SK-N-SH treated with all-trans-retinoic acid at 6 μM for 48 hours (cell line): ENCODE measurements at regions not wholly inside any gene's neighbourhood (a gene's known extent, or its start where the extent isn't known, plus 50 kb on each side); places are given as distances from the start of the nearest gene placed in this dataset.

ENCODE experiments used
- ATAC-seq: fragments of 200-7000 bp; cut with Tn5 transposase; 3 replicates; pipeline ENCODE4 v1.9.1; 2020; ENCODE audit warnings: mild to moderate bottlenecking, moderate library complexity
- ARNTL ChIP-seq: fragments of 450-650 bp; formaldehyde crosslinking; IDR thresholded peaks from 2 replicates; pipeline ENCODE4 v1.5.0; 2020; ENCODE audit warnings: low read depth, mild to moderate bottlenecking, moderate library complexity, borderline replicate concordance
- BACH2 ChIP-seq: fragments of 250-450 bp; sonication (Bioruptor Pico); IDR thresholded peaks from 2 replicates; pipeline ENCODE4 v1.9.0; 2021; ENCODE audit warnings: mild to moderate bottlenecking, borderline replicate concordance
- CREB5 ChIP-seq: fragments of 250-450 bp; sonication (Bioruptor Pico); IDR thresholded peaks from 2 replicates; pipeline ENCODE4 v1.5.1; 2020; ENCODE audit warnings: low read depth, mild to moderate bottlenecking, moderate library complexity
- CSDC2 ChIP-seq: fragments of 250-450 bp; sonication (Bioruptor Pico); IDR thresholded peaks from 2 replicates; pipeline ENCODE4 v1.5.0; 2020; ENCODE audit warnings: mild to moderate bottlenecking, moderate library complexity
- CSRNP3 ChIP-seq: fragments of 250-450 bp; sonication (Bioruptor Pico); IDR thresholded peaks from 2 replicates; pipeline ENCODE4 v1.5.1; 2021; ENCODE audit warnings: mild to moderate bottlenecking, moderate library complexity
- GLIS3 ChIP-seq: fragments of 250-450 bp; sonication (Bioruptor Pico); IDR thresholded peaks from 2 replicates; pipeline ENCODE4 v1.5.0; 2020; ENCODE audit warnings: mild to moderate bottlenecking, moderate library complexity
- ISL1 ChIP-seq: fragments of 250-450 bp; sonication (Bioruptor Pico); IDR thresholded peaks from 2 replicates; pipeline ENCODE4 v2.1.2; 2022; ENCODE audit warnings: mild to moderate bottlenecking, moderate library complexity
- OSR1 ChIP-seq: fragments of 250-450 bp; sonication (Bioruptor Pico); IDR thresholded peaks from 2 replicates; pipeline ENCODE4 v1.8.0; 2022; ENCODE audit warnings: moderate library complexity, mild to moderate bottlenecking, inconsistent platforms
- PATZ1 ChIP-seq: fragments of 250-450 bp; sonication (Bioruptor Pico); IDR thresholded peaks from 2 replicates; pipeline ENCODE4 v1.8.0; 2020; ENCODE audit warnings: mild to moderate bottlenecking, moderate library complexity, borderline replicate concordance
- POU6F1 ChIP-seq: fragments of 250-450 bp; sonication (Bioruptor Pico); IDR thresholded peaks from 2 replicates; pipeline ENCODE4 v1.8.0; 2021; ENCODE audit warnings: low read depth, mild to moderate bottlenecking, moderate library complexity, borderline replicate concordance
- PPARA ChIP-seq: fragments of 250-450 bp; sonication (Bioruptor Pico); IDR thresholded peaks from 2 replicates; pipeline ENCODE4 v1.5.0; 2020; ENCODE audit warnings: mild to moderate bottlenecking, borderline replicate concordance
- RARB ChIP-seq: fragments of 250-450 bp; sonication (Bioruptor Pico); IDR thresholded peaks from 2 replicates; pipeline ENCODE4 v1.8.0; 2021; ENCODE audit warnings: mild to moderate bottlenecking, moderate library complexity
- SNAI2 ChIP-seq: fragments of 250-450 bp; sonication (Bioruptor Pico); IDR thresholded peaks from 2 replicates; pipeline ENCODE4 v1.5.0; 2020; ENCODE audit warnings: mild to moderate bottlenecking, moderate library complexity
- TCF4 ChIP-seq: fragments of 250-450 bp; sonication (Bioruptor Pico); IDR thresholded peaks from 2 replicates; pipeline ENCODE4 v1.8.0; 2021; ENCODE audit warnings: mild to moderate bottlenecking, moderate library complexity, borderline replicate concordance
- TOX ChIP-seq: fragments of 250-450 bp; sonication (Bioruptor Pico); IDR thresholded peaks from 2 replicates; pipeline ENCODE4 v1.8.0; 2021; ENCODE audit warnings: mild to moderate bottlenecking, moderate library complexity, borderline replicate concordance
- TSHZ2 ChIP-seq: fragments of 250-450 bp; sonication (Bioruptor Pico); IDR thresholded peaks from 2 replicates; pipeline ENCODE4 v1.5.0; 2020; ENCODE audit warnings: mild to moderate bottlenecking, moderate library complexity
- ZC3H10 ChIP-seq: fragments of 250-450 bp; sonication (Bioruptor Pico); IDR thresholded peaks from 2 replicates; pipeline ENCODE4 v1.5.1; 2021; ENCODE audit warnings: mild to moderate bottlenecking, moderate library complexity
- ZFP3 ChIP-seq: fragments of 250-450 bp; sonication (Bioruptor Pico); IDR thresholded peaks from 2 replicates; pipeline ENCODE4 v1.5.0; 2020; ENCODE audit warnings: mild to moderate bottlenecking, moderate library complexity
- ZFP30 ChIP-seq: fragments of 450-650 bp; formaldehyde crosslinking; IDR thresholded peaks from 2 replicates; pipeline ENCODE4 v1.5.0; 2022; ENCODE audit warnings: mild to moderate bottlenecking, moderate library complexity
- ZNF565 ChIP-seq: fragments of 450-650 bp; formaldehyde crosslinking; conservative IDR thresholded peaks from 2 replicates; pipeline ENCODE4 v1.5.0; 2020; ENCODE audit warnings: low read depth, mild to moderate bottlenecking, moderate library complexity
- ZNF70 ChIP-seq: fragments of 450-650 bp; formaldehyde crosslinking; IDR thresholded peaks from 2 replicates; pipeline ENCODE4 v1.5.0; 2020; ENCODE audit warnings: mild to moderate bottlenecking, moderate library complexity
- ZNF8 ChIP-seq: fragments of 450-650 bp; formaldehyde crosslinking; IDR thresholded peaks from 2 replicates; pipeline ENCODE4 v1.5.0; 2020; ENCODE audit warnings: mild to moderate bottlenecking, moderate library complexity

GRCh38 chr7:18125476-18125875, 97.8 kb upstream of the PRPS1L1 start:
- no peak for ATAC-seq
- TF ChIP-seq PATZ1 (CRISPR knock-in tag) (no peak), ZNF8 (CRISPR knock-in tag) (no peak), ZC3H10 (CRISPR knock-in tag) (no peak), BACH2 (no peak), CSDC2 (CRISPR knock-in tag) (no peak), ZNF70 (CRISPR knock-in tag) (no peak), TSHZ2 (CRISPR knock-in tag) (no peak), SNAI2 (CRISPR knock-in tag) (no peak), CSRNP3 (no peak), POU6F1 (no peak)

- no peak for TF ChIP-seq ZNF70 (CRISPR knock-in tag)
- no peak for TF ChIP-seq PPARA (CRISPR knock-in tag)
- TF ChIP-seq RARB (CRISPR knock-in tag), result no peak
- no peak for TF ChIP-seq ZNF8 (CRISPR knock-in tag)
- TF ChIP-seq BACH2, result no peak
- no peak for TF ChIP-seq CSDC2 (CRISPR knock-in tag)
- no peak for TF ChIP-seq ARNTL (CRISPR knock-in tag)
- no peak for TF ChIP-seq ISL1
- TF ChIP-seq ZC3H10 (CRISPR knock-in tag), result no peak
- no peak for TF ChIP-seq OSR1 (CRISPR knock-in tag)
- TF ChIP-seq GLIS3, result no peak
- TF ChIP-seq ZFP30 (CRISPR knock-in tag), result no peak
- TF ChIP-seq TOX (CRISPR knock-in tag), result no peak
- no peak for TF ChIP-seq ZFP3
- no peak for TF ChIP-seq TCF4 (CRISPR knock-in tag)
- TF ChIP-seq POU6F1, result no peak
- TF ChIP-seq ZNF565 (CRISPR knock-in tag), result no peak
- TF ChIP-seq SNAI2 (CRISPR knock-in tag), result no peak
- no peak for TF ChIP-seq CREB5 (CRISPR knock-in tag)
- ATAC-seq, result no peak
Observed at GRCh38 chr7:18126281-18126680, 98.6 kb upstream of the PRPS1L1 start.
